SK-N-SH treated with all-trans-retinoic acid at 6 μM for 48 hours (cell line): ENCODE measurements at regions not wholly inside any gene's neighbourhood (a gene's known extent, or its start where the extent isn't known, plus 50 kb on each side); places are given as distances from the start of the nearest gene placed in this dataset.

Experiments
- CSDC2 ChIP-seq: fragments of 250-450 bp; sonication (Bioruptor Pico); IDR thresholded peaks from 2 replicates; pipeline ENCODE4 v1.5.0; 2020; ENCODE audit warnings: mild to moderate bottlenecking, moderate library complexity
- CSRNP3 ChIP-seq: fragments of 250-450 bp; sonication (Bioruptor Pico); IDR thresholded peaks from 2 replicates; pipeline ENCODE4 v1.5.1; 2021; ENCODE audit warnings: mild to moderate bottlenecking, moderate library complexity
- OSR1 ChIP-seq: fragments of 250-450 bp; sonication (Bioruptor Pico); IDR thresholded peaks from 2 replicates; pipeline ENCODE4 v1.8.0; 2022; ENCODE audit warnings: moderate library complexity, mild to moderate bottlenecking, inconsistent platforms
- ZNF565 ChIP-seq: fragments of 450-650 bp; formaldehyde crosslinking; conservative IDR thresholded peaks from 2 replicates; pipeline ENCODE4 v1.5.0; 2020; ENCODE audit warnings: low read depth, mild to moderate bottlenecking, moderate library complexity

- no peak for TF ChIP-seq OSR1
- TF ChIP-seq CSRNP3 (CRISPR knock-in tag): no peak
- TF ChIP-seq CSDC2 (CRISPR knock-in tag): no peak
- TF ChIP-seq ZNF565 (CRISPR knock-in tag): no peak
Observed at GRCh38 chr21:16978309-16978895, 534.4 kb upstream of the CXADR start.
